GM12873 (cell line): ENCODE measurements at regions not wholly inside any gene's neighbourhood (a gene's known extent, or its start where the extent isn't known, plus 50 kb on each side); places are given as distances from the start of the nearest gene placed in this dataset.

ENCODE experiments used
- CTCF ChIP-seq: IDR thresholded peaks from 2 replicates; pipeline ENCODE4 v1.5.1; 2012; ENCODE audit warnings: low read depth, mild to moderate bottlenecking, moderate library complexity, low read length, control low read depth; ENCODE audit not compliant: insufficient read depth; ENCODE audit errors: missing control alignments

GRCh38 chr2:239630618-239631286 is 229.9 kb upstream of the HDAC4 start:
- TF ChIP-seq CTCF = no peak

- TF ChIP-seq CTCF = no peak
Observed at GRCh38 chr2:239629926-239630617, 229.3 kb upstream of the HDAC4 start.

DNA sequence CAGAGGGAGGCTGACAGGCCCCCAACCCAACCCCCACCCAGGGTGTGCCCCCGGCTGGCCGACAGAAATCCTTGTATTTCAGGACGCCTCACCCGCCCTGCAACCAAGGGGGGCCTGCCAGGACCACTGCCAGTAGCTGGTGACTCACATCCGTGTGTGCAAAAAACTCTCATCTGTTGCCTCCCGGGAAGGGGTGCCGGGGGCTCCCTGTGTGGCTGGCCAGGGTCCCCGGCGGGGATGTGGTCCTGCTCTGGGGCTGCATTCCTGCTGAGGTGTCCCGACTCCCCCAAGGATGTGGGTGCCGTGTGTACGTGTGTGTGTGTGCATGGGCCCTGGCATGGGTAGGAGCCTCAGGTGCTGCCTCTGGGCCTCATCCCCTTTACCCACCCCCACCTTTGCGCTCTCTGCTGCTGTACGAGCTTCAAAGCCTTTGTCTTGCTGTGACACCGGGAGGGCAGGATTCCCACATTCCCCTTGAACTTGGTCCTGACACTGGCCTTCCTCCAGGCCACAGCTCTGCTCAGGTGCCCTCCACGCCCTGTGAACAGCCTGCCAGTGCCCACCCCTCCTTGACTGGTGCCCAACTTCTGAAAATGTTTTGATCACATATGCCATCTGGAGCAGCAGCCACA is 226.3 kb upstream of the HDAC4 start:
- TF ChIP-seq CTCF = no peak

GRCh38 chr2:239625971-239626734 is 225.3 kb upstream of the HDAC4 start:
- TF ChIP-seq CTCF = no peak

DNA sequence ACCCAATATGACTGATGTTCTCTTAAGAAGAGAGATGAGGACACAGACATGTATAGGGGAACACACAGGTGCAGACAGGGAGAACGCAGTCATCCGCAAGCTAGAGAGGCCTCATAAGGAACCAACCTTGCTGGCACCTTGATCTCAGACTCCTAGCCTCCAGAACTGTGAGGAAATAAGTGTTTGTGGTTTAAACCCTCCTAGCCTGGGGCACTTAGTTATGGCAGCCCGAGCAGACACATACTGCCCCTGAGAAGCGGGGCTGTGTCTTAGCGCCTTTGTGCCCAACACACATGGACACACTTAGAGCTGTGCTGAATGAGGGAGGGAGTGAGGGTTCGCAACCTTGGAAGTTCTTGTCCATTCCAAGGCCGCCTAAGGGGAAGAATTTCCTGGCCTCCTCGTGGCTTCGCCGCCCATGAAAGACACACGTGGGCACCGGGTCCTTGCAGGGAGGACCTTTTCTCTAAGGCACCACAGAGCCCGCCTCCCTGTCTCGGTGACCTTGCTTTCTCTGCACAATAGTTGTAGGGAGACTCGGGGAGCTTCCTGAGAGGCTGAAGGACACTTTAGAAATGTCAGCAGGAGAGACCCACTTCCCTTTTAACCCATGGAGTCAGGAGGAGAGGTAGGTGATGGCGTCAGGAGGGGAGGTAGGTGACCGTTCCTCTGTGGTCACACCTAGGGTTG is 224.5 kb upstream of the HDAC4 start:
- TF ChIP-seq CTCF = no peak

DNA sequence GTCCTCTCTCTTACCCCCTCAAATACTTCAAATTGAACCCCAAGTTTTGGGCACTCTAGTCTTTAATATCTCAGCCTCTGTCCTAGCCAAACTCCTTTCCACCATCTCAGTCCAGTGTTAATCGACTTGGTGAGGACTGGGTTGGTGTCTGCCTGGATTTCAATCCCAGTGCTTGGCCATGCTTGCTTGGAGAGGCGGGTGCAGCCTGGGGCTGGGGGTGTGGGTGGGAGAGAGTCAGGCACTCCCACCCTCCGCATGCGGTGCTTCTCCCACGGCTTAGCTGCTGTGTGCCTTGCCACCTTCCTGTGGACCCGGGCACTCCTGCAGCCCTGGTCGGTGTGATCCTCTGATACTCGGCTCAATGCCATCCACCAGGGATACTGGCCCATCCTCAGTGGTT is 220.8 kb upstream of the HDAC4 start:
- TF ChIP-seq CTCF = no peak
